ENCODE measurements at regions not wholly inside any gene's neighbourhood (a gene's known extent, or its start where the extent isn't known, plus 50 kb on each side); places are given as distances from the start of the nearest gene placed in this dataset.

DNA sequence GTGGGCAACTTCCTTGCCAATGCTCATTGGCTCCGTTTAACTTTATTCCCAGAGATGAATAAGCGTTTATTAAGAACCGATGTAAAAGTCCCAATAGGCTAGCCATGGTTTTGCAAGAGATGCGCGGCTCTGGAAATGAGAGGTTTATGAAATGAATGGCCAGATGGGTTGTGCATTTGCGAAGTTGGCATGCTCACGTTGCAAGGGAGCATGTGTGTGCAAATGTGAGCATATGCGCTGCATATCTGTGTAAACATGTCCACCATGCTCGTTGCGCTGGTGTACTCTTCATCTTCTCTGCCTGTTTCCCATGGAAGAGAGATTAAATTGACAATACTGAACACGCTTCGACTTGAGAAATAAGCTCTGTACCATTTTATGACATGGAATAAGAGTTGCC is 848.6 kb upstream of the RBFOX1 start:
- DNase-seq, result no peak

DNA sequence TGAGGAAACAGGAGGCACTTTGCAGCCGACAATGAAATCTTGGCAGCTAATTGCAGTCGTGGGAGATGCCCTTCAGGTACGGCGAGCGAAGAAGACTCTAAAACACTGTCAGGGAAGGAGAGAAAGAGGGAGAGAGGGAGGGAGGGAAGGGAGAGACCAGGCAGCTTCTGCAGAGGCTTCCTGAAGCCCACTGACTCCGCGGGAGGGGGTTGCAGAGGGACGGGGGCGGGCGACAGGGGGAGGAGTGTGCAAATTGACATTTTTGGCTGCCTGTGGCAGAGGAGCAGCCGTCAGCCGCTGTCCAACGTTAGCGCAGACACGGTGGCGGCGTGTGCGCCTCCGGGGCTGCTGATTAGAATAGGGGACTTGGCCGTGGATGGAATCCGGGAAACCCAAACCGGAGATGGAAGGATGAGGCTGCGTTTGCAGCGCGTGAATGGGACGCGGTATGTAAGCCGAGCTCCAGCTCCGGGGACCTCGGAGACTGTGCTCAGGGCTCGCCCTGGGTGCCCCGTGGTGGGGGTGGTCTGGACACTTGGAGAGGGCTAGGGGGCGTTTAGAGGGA is 849.1 kb upstream of the RBFOX1 start:
- DNase-seq, result no peak

DNA sequence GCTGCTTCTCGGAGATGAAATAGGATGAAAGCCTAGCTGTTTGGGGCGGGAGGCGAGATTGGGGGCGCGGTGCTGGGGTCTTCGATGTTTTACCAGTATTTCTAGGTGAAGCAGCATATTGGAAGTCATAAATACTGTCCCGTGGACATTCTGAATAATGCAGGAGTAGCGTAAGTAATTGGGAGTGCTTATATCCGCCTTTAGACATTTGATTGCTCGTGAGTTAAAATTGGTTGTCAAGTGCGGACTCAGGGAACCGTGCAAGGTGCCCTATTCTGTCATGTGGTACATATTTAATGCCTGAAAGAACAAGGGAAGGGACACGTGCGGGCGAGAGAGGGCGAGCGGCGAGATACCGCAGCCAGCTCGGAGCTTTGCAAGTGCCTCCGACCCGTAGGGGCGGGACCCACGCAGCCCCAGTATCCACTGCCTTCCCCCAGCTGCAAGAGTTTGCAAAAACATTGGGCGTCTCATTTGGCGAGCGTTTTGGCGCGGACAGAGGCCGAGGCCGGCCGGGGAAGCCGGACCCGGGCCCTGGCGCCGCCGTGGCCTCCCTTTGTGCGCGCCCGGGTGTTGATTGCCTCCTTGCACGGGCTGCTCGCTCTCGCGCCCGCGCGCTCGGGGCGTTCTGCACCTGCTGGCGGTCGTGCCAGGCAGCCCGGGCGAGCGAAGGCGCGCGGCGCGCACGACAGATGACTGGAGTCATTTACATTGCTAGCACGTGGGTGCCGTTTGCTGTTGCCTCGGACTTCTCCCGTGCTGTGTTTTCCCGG is 849.8 kb upstream of the RBFOX1 start:
- no peak for DNase-seq

GRCh38 chr16:6481894-6482293 is 850.8 kb upstream of the RBFOX1 start:
- DNase-seq, result no peak

DNA sequence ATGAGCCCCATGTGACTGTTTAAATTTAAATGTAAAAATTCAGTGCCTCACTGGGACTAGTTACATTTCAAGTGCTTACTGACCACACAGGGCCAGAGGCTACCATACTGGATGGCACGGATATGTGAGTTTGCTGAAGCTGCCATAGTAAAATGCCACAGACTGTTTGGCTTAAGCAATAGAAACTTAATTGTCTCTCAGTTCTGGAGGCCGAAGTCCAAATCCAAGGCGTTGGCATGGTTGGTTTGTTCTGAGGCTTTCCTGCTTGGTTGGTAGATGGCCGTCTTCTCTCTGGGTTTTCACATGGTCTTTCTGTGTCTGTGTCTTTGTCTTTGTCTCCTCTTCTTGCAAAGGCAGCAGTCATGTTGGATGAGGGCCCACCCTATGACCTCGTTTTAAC is 878.9 kb upstream of the RBFOX1 start:
- DNase-seq, result no peak

GRCh38 chr16:6447021-6447790 is 885.4 kb upstream of the RBFOX1 start:
- DNase-seq, result no peak

DNA sequence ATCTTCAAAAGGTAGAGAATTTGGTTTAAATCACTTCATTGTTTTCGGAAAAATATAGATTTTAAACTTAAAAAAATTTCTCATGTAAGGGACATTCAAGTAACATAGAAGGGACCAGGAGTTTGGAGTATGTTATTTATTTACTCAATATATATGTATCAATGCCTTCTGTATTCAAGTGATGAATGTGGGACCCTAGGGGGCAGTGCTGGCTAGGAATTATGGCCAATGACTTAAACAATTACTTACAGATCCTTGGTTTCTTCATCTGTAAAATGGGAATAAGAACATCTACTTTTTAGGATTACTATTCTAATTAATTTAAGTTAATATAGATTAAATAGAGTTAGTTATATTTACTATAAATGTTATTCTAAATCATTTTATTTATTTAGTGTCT is 886.3 kb upstream of the RBFOX1 start:
- no peak for DNase-seq

DNA sequence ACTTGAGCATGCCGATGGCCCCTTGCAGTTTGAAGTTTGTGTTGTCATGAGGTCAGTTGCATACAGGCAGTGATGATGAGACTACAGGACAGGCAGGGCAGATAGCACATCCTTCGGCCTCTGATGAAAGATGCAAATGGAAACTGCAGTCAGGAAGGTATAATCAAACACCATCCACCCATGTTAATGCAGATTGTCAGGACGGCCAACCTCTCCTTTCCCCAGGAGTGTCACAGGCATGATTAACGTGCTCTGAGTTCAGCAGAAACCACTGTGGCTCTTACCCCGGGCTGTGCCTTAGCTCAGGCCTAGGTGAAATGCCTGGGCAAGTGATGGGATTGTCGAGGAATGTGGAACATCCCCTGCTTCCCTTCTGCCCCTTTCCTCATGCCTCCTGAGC is 893.5 kb upstream of the RBFOX1 start:
- DNase-seq, result no peak

GRCh38 chr16:6428861-6429260 is 903.8 kb upstream of the RBFOX1 start:
- DNase-seq, result no peak

DNA sequence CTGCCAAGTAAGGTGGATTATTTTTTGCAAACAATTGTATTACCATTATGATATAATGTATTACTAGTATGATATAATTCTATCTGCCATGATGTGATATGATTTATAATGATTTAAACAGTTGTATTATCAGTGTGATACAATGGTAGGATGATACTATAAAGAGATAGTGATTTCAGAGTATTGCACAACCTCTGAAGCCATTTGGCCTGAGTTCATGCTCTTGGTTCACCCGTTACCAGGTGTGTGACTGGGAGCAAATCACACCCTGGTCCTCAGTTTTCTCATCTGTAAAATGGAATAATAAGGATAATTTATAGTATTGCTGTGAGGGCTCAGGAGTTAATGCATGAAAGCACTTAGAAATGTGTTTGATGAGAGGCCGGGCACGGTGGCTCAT is 905.0 kb upstream of the RBFOX1 start:
- DNase-seq, result no peak

DNA sequence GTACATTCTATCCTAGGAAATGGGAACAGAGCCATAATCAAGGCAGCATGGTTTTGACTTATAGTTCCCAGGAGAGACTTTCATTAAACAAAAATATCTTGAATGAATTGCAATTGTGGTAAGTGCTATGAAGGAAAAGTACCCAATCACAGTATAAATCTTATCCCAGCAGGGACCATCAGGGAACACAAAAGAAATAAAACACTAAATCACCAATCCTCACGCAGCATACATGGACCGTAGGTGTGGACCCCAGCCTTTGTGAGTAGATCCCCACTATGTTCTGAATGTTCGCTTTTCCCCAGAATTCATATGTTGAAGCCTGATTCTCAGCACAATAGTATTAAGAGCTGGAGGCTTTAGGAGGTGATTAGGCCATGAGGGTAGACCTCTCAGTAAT is 925.0 kb upstream of the RBFOX1 start:
- DNase-seq, result no peak

GRCh38 chr16:6406028-6406427 is 926.6 kb upstream of the RBFOX1 start:
- no peak for DNase-seq

DNA sequence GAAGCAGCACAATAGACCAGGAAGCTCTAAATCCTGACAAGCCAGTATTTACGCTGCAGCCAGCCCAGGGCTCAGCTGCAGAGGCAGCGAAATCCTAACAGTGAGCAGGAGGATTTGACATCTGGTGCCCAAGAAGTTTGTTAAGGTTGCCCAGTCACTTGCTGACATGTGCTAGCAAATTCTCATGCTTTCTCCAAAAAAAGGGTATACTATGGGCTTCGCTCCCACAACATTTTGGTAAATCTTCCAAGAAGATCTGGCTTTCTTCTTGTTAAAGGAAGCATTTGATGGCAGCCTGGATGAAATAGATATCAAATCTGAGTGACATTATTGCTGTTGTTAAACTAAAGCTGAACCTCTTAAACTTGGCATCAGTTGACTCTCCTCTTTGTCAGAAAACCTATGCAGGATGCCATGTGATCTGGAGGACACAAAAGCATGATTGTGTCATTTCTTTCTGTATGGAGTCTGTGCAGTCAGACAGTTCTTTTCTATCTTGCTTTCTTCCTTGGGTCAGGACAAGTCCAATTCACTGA is 949.7 kb upstream of the RBFOX1 start:
- no peak for DNase-seq

DNA sequence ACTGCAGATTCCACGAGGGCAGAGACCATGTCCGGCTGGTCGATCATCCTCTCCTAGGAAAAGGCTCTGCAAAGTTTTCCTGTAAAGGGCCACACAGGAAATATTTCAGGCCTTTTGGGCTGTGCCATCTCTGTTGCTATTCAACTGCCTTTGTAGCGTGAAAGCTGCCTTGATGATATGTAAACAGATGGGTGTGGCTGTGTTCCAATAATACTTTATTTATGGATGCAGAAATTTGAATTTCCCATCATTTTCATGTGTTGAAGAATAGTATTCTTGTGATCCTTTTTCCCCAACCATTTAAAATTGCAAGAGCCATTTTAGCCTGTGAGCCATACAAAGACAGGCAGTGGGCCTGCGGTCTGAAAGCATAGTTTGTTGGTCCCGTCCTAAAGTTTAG is 950.7 kb upstream of the RBFOX1 start:
- no peak for DNase-seq

- DNase-seq, result no peak
Observed at GRCh38 chr16:6377956-6378355, 954.7 kb upstream of the RBFOX1 start.

- DNase-seq, result no peak
Observed at GRCh38 chr16:6375465-6376075, 957.1 kb upstream of the RBFOX1 start.

DNA sequence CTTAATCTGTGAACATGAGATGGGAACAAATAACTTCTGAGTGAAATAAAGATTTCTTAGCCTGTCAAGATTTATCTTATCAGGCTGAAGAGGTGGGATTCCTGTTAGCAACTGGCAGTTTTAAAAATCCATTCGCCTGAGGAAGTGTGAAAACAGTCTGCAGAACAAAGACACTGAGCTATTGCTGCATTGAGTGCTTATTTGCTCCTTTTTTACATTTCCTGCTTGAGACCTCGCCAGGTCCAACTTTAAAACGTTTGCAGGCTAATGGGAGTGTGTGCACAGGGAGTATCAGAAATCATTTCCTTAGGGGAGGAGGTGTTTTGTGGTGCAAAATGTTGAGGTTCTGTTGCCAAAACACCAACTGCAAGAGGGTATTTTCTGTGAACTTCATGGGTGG is 957.8 kb upstream of the RBFOX1 start:
- no peak for DNase-seq

GRCh38 chr16:6364846-6365245 is 967.8 kb upstream of the RBFOX1 start:
- DNase-seq, result no peak

DNA sequence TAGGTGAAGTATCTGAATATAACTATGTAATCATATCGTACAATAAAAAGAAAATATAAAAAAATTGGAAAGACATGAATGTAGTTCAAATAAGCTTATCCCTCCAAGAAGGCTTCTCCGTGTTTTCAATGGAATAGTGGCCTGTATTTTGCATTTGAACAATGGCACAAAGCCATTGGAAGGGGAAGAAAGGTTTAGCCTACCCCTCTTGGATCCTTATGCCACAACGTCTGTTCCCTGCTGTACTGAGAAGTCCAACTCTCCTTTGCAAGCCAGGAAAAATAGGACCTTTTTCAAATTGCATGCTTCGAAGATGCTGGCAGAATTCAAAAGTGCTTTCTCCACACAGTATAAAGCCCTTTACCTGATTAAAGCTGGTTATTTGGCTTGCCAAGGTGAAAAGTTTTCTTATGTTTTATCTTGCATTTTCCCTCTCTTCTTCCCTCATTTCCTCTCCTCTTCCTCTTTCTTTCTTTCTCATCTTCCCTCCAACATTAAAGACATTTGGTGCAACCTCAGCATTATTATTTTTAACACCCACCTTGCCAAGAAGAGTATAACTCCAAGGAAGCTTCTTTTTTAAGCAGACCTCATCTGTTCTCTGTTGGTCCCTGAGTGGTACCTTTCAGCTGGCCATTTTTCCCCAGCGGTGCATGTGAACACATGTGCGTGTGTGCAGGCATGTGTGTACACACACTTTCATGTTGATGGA is 968.6 kb upstream of the RBFOX1 start:
- no peak for DNase-seq

DNA sequence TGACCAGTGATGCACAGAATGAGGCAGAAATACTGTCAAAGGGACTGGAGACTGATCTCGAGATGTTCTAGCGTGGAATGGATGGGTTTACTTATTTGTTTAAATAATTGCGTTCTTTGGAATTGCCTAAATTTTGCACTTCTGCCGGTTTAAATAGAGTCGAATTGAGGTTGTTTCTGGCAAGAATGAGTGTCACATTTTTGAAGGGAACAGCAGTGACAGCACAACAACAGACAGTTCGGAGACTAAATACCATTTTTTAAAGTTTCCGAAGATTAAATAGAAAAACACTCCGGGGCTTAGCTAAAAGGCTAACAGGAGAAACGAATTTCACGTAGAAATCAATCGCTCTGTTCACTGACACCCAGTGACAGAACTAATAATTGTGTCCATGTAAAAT is 969.2 kb upstream of the RBFOX1 start:
- DNase-seq, result no peak

DNA sequence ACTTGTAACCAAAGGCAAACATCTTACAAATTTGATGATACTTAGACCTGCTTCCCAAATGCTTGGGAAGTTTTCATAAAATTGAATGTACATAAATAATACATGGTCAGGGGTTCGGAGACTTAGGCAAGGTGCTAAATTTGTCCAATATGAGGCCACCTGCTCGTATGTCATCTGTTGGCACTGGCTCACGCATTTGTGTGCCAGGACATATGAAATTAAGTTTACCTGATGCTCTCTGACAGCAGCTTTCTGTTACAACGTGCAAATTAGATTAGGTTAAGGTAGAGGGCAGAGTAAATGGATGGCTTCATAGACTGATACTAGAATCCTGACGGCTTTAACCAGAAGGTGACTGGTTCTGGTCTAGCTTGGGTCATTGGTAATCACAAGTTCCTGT is 970.3 kb upstream of the RBFOX1 start:
- DNase-seq, result no peak

- DNase-seq, result no peak
Observed at GRCh38 chr16:6360641-6361040, 972.0 kb upstream of the RBFOX1 start.

- no peak for DNase-seq
Observed at GRCh38 chr16:6356911-6357310, 975.7 kb upstream of the RBFOX1 start.
